IMR-90 (cell line): ENCODE measurements at regions not wholly inside any gene's neighbourhood (a gene's known extent, or its start where the extent isn't known, plus 50 kb on each side); places are given as distances from the start of the nearest gene placed in this dataset.

Experiments used
- ATAC-seq: fragments of 200-7000 bp; cut with Tn5 transposase; 2 replicates; pipeline ENCODE4 v1.9.1; 2020; ENCODE audit warnings: low read depth, mild to moderate bottlenecking, moderate library complexity
- BruUV-seq: library from RNA; stranded (reverse); fragments of 400-500 nt; replicated peaks from 2 replicates; lab custom pipeline; 2021; lab: Mats Ljungman, UMichigan
- CTCF ChIA-PET: fragments of 300-600 bp; formaldehyde crosslinking; extraction: SDS; loops from one replicate; lab custom pipeline; 2021; ENCODE audit warnings: antibody characterized with exemption; lab: Yijun Ruan, JAX
- POLR2A ChIA-PET: fragments of 300-600 bp; sonication (Branson Sonifier 250); formaldehyde crosslinking; loops from one replicate; lab custom pipeline; 2022; ENCODE audit warnings: antibody characterized with exemption; ENCODE audit not compliant: unreplicated experiment; lab: Charles Lee
- DNase-seq: peaks from one replicate; pipeline ENCODE4 v3.0.0; 2013
- H2AFZ ChIP-seq: replicated peaks from 2 replicates; pipeline ENCODE3; 2013; ENCODE audit warnings: low read length, mild to moderate bottlenecking; ENCODE audit not compliant: poor library complexity
- H2AK5ac ChIP-seq: 2 replicates; pipeline ENCODE4 v1.6.1; 2013; ENCODE audit warnings: low read depth, low read length, inconsistent platforms
- H2AK9ac ChIP-seq: replicated peaks from 2 replicates; pipeline ENCODE3; 2013; ENCODE audit warnings: mild to moderate bottlenecking, low read depth, low read length, moderate library complexity; ENCODE audit not compliant: poor library complexity
- H2BK120ac ChIP-seq: 2 replicates; pipeline ENCODE4 v1.6.1; 2013; ENCODE audit warnings: low read depth, low read length, inconsistent platforms
- H2BK15ac ChIP-seq: 3 replicates; pipeline ENCODE4 v1.6.1; 2013; ENCODE audit warnings: low read depth, low read length, inconsistent platforms
- H2BK20ac ChIP-seq: 2 replicates; pipeline ENCODE4 v1.6.1; 2013; ENCODE audit warnings: low read depth, mild to moderate bottlenecking, inconsistent platforms, low read length, moderate library complexity
- H2BK5ac ChIP-seq: 2 replicates; pipeline ENCODE4 v1.6.1; 2013; ENCODE audit warnings: mild to moderate bottlenecking, low read depth, low read length, inconsistent platforms; ENCODE audit not compliant: poor library complexity, severe bottlenecking
- H3K14ac ChIP-seq: replicated peaks from 2 replicates; pipeline ENCODE4 v1.6.1; 2013; ENCODE audit warnings: low read depth, low read length, inconsistent platforms
- H3K18ac ChIP-seq: 2 replicates; pipeline ENCODE4 v1.6.1; 2013; ENCODE audit warnings: low read depth, low read length, control low read depth
- H3K23ac ChIP-seq: 2 replicates; pipeline ENCODE4 v1.6.1; 2013; ENCODE audit warnings: low read depth, low read length, inconsistent platforms
- H3K27ac ChIP-seq: 2 replicates; pipeline ENCODE4 v1.5.1; 2013; ENCODE audit warnings: mild to moderate bottlenecking, control low read depth, low read length; ENCODE audit not compliant: insufficient read depth
- H3K27me3 ChIP-seq: 2 replicates; pipeline ENCODE4 v1.6.1; 2013; ENCODE audit warnings: low read length; ENCODE audit not compliant: control insufficient read depth, insufficient read depth
- H3K36me3 ChIP-seq: 2 replicates; pipeline ENCODE4 v1.6.1; 2013; ENCODE audit warnings: low read length, mixed read lengths; ENCODE audit not compliant: control insufficient read depth, insufficient read depth
- H3K4ac ChIP-seq: 2 replicates; pipeline ENCODE4 v1.6.1; 2013; ENCODE audit warnings: low read depth, low read length, inconsistent platforms
- H3K4me1 ChIP-seq: 2 replicates; pipeline ENCODE4 v1.6.1; 2013; ENCODE audit warnings: low read length, mixed read lengths; ENCODE audit not compliant: control insufficient read depth, insufficient read depth
- H3K4me2 ChIP-seq: 2 replicates; pipeline ENCODE4 v1.6.1; 2013; ENCODE audit warnings: low read depth, mild to moderate bottlenecking, control low read depth, low read length, moderate library complexity
- H3K4me3 ChIP-seq: 2 replicates; pipeline ENCODE4 v1.5.1; 2013; ENCODE audit warnings: low read depth, mild to moderate bottlenecking, control low read depth, low read length, moderate library complexity; ENCODE audit not compliant: insufficient read depth
- H3K56ac ChIP-seq: 2 replicates; pipeline ENCODE4 v1.6.1; 2013; ENCODE audit warnings: low read length, inconsistent platforms; ENCODE audit not compliant: insufficient read depth; ENCODE audit errors: extremely low read depth
- H3K79me1 ChIP-seq, 2 experiments: 2 replicates each; pipeline ENCODE4 v1.6.1; 2013; ENCODE audit warnings: low read length in 2 of 2, inconsistent platforms in 1 of 2, low read depth in 1 of 2
- H3K9ac ChIP-seq: 2 replicates; pipeline ENCODE4 v1.6.1; 2013; ENCODE audit warnings: low read depth, low read length, control low read depth
- H3K9me1 ChIP-seq: 2 replicates; pipeline ENCODE4 v1.6.1; 2013; ENCODE audit warnings: low read length, inconsistent platforms; ENCODE audit not compliant: insufficient read depth
- H3K9me3 ChIP-seq: 2 replicates; pipeline ENCODE4 v1.6.1; 2013; ENCODE audit warnings: low read length; ENCODE audit not compliant: control insufficient read depth, insufficient read depth
- H4K20me1 ChIP-seq: 2 replicates; pipeline ENCODE4 v1.6.1; 2013; ENCODE audit warnings: low read length, inconsistent platforms; ENCODE audit not compliant: insufficient read depth
- H4K5ac ChIP-seq: 2 replicates; pipeline ENCODE4 v1.6.1; 2013; ENCODE audit warnings: mild to moderate bottlenecking, low read depth, low read length, control low read depth
- H4K8ac ChIP-seq, 2 experiments: 2 replicates each; pipeline ENCODE4 v1.6.1; 2013; ENCODE audit warnings: low read depth in 2 of 2, low read length in 2 of 2, control low read depth in 1 of 2, inconsistent platforms in 1 of 2
- H4K91ac ChIP-seq: 2 replicates; pipeline ENCODE4 v1.6.1; 2013; ENCODE audit warnings: low read depth, low read length, inconsistent platforms; ENCODE audit not compliant: insufficient read depth
- MAFK ChIP-seq: IDR thresholded peaks from 2 replicates; pipeline ENCODE4 v1.6.1; 2012; ENCODE audit warnings: low read depth, low read length, improper control_type of control experiment
- MAZ ChIP-seq: IDR thresholded peaks from 2 replicates; pipeline ENCODE4 v1.6.1; 2012; ENCODE audit warnings: low read depth, mild to moderate bottlenecking, low read length, improper control_type of control experiment, moderate library complexity, borderline replicate concordance
- MXI1 ChIP-seq: IDR thresholded peaks from 2 replicates; pipeline ENCODE4 v1.6.1; 2012; ENCODE audit warnings: low read depth, mild to moderate bottlenecking, low read length, moderate library complexity, borderline replicate concordance
- NFE2L2 ChIP-seq: fragments of 150-350 bp; IDR thresholded peaks from 2 replicates; pipeline ENCODE4 v1.6.1; 2016; ENCODE audit warnings: low read depth, mild to moderate bottlenecking, low read length
- WGBS, 2 experiments: methylation state at CpG; one replicate each; pipeline versions ENCODE4 v1.1.5 to v1.1.7; 2013; ENCODE audit warnings: missing lambda C conversion rate in 2 of 2; ENCODE audit not compliant: insufficient read length in 1 of 2; ENCODE audit errors: extremely low coverage in 2 of 2; 5-methylcytosine and 5-hydroxymethylcytosine counted together
- dilution Hi-C: fragments of 300-500 bp; cut with HindIII; formaldehyde crosslinking; loops from one replicate; pipeline ENCODE4 v1.14.3; 2018; ENCODE audit warnings: low sequenced_read_pairs; ENCODE audit not compliant: unreplicated experiment
- in situ Hi-C: fragments of 300-500 bp; cut with MboI; formaldehyde crosslinking; loops from 3 replicates; pipeline ENCODE4 v1.14.3; 2019; ENCODE audit warnings: low sequenced_read_pairs, inconsistent platforms, mixed read lengths
- intact Hi-C: fragments of 100-400 bp; cut with micrococcal nuclease; formaldehyde crosslinking; loops from 2 replicates; pipeline ENCODE4 v1.10.0; 2022
- TF ChIP-seq, protein P1 (sequence below): fragments of 150-350 bp; IDR thresholded peaks from 2 replicates; pipeline ENCODE4 v1.6.1; 2016; ENCODE audit warnings: low read depth, mild to moderate bottlenecking, low read length, moderate library complexity, borderline replicate concordance
- TF ChIP-seq, protein P2 (sequence below): conservative IDR thresholded peaks from 2 replicates; pipeline ENCODE4 v1.5.1; 2012; ENCODE audit warnings: mild to moderate bottlenecking, low read depth, low read length, improper control_type of control experiment
- TF ChIP-seq, protein P3 (sequence below): fragments of 150-350 bp; IDR thresholded peaks from 2 replicates; pipeline ENCODE4 v1.6.1; 2017; ENCODE audit warnings: mild to moderate bottlenecking, antibody characterized with exemption, low read length, low read depth

DNA sequence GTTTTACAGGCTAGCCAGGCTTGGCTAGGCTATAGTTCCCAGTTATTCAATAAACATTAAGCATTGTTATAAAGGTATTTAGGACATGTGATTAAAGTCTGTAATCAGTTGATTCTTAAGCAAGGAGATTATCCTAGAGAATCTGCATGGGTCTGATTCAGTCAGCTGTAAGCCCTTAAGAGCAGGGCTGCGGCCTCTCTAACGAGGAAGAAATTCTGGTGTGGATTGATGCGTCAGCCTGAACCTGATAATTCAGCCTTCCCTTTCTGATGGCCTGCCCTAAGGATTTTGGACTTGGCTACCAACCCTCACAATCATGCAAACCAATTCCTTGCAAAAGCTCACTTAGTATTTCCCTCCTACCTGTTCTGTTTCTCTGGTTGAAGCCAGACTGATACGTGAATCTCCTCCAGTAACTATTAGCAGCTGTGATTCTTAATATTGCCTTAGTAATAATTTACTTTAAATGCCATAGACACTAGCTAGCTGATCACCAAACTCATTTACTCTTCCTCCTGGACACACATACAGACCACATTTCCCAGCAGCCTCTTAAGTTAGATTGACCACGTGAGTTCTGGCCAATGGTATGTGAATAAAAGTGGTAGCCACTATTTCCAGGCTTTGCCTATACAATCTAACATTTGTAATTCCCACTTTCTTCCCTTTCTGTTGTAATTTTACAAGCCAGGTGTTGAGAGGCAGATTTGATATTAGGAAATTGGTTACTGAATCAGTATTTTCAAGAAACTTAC lies 678.0 kb upstream of the INTU start:
- Histone ChIP-seq H2BK5ac (no peak overlapping the region), H2AFZ (no peak overlapping the region), H2AK9ac (no peak overlapping the region), H2AK5ac (no peak overlapping the region), H3K23ac (no peak overlapping the region), H3K79me1 (no peaks in the 10 kb centered on the region), H3K9me3 (no peaks in the 10 kb centered on the region), H3K27me3 (no peaks in the 10 kb centered on the region), H3K18ac (no peak overlapping the region), H3K4me1 (peaks cover 3% of the 10 kb centered on the region; the same call in 1 of the 2 replicates), H3K9ac (no peak overlapping the region), H4K5ac (no peak overlapping the region), H4K8ac (no peak overlapping the region), H3K36me3 (no peaks in the 10 kb centered on the region), H2BK120ac (no peak overlapping the region), H3K9me1 (no peaks in the 10 kb centered on the region), H4K91ac (no peak overlapping the region), H2BK20ac (no peak overlapping the region), H3K56ac (no peak overlapping the region), H4K20me1 (no peaks in the 10 kb centered on the region), H3K14ac (no peak overlapping the region), H3K4me2 (no peak overlapping the region), H3K4me3 (no peak overlapping the region), H3K4ac (no peak overlapping the region), H2BK15ac (no peak overlapping the region), H3K27ac (no peak overlapping the region)
- in situ Hi-C loops (loop anchor here (10.0 kb wide), 1 partner anchor 330 kb away; no protein-coding TSS in a partner anchor), intact Hi-C loops (loop anchor here (10.0 kb wide), 1 partner anchor 330 kb away; no protein-coding TSS in a partner anchor), dilution Hi-C loops (no loop called here)
- no peak for TF ChIP-seq NFE2L2
- TF ChIP-seq, protein P1, sequence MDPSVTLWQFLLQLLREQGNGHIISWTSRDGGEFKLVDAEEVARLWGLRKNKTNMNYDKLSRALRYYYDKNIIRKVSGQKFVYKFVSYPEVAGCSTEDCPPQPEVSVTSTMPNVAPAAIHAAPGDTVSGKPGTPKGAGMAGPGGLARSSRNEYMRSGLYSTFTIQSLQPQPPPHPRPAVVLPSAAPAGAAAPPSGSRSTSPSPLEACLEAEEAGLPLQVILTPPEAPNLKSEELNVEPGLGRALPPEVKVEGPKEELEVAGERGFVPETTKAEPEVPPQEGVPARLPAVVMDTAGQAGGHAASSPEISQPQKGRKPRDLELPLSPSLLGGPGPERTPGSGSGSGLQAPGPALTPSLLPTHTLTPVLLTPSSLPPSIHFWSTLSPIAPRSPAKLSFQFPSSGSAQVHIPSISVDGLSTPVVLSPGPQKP: no peak
- TF ChIP-seq MAZ: no peak
- TF ChIP-seq, protein P2, sequence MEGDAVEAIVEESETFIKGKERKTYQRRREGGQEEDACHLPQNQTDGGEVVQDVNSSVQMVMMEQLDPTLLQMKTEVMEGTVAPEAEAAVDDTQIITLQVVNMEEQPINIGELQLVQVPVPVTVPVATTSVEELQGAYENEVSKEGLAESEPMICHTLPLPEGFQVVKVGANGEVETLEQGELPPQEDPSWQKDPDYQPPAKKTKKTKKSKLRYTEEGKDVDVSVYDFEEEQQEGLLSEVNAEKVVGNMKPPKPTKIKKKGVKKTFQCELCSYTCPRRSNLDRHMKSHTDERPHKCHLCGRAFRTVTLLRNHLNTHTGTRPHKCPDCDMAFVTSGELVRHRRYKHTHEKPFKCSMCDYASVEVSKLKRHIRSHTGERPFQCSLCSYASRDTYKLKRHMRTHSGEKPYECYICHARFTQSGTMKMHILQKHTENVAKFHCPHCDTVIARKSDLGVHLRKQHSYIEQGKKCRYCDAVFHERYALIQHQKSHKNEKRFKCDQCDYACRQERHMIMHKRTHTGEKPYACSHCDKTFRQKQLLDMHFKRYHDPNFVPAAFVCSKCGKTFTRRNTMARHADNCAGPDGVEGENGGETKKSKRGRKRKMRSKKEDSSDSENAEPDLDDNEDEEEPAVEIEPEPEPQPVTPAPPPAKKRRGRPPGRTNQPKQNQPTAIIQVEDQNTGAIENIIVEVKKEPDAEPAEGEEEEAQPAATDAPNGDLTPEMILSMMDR: no peak
- TF ChIP-seq MAFK: no peak
- TF ChIP-seq, protein P3, sequence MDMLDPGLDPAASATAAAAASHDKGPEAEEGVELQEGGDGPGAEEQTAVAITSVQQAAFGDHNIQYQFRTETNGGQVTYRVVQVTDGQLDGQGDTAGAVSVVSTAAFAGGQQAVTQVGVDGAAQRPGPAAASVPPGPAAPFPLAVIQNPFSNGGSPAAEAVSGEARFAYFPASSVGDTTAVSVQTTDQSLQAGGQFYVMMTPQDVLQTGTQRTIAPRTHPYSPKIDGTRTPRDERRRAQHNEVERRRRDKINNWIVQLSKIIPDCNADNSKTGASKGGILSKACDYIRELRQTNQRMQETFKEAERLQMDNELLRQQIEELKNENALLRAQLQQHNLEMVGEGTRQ: no peak
- no peak for TF ChIP-seq MXI1
- no CpG with 5 or more reads among the region's 5 CpGs for WGBS, 2 experiments
- ATAC-seq (no peak), DNase-seq (no peak)
- BruUV-seq: no TSS peak
- ChIA-PET CTCF (no interaction called here), POLR2A (no interaction called here)
